Ishikawa (cell line): ENCODE measurements at regions not wholly inside any gene's neighbourhood (a gene's known extent, or its start where the extent isn't known, plus 50 kb on each side); places are given as distances from the start of the nearest gene placed in this dataset.

ENCODE experiments used
- CEBPB ChIP-seq: IDR thresholded peaks from 2 replicates; pipeline ENCODE4 v1.6.1; 2012
- CREB1 ChIP-seq: IDR thresholded peaks from 2 replicates; pipeline ENCODE4 v1.6.1; 2012; ENCODE audit warnings: low read depth
- EGR1 ChIP-seq: IDR thresholded peaks from 2 replicates; pipeline ENCODE4 v1.6.1; 2012
- EP300 ChIP-seq: IDR thresholded peaks from 2 replicates; pipeline ENCODE4 v1.6.1; 2012; ENCODE audit warnings: borderline replicate concordance
- FOXM1 ChIP-seq: IDR thresholded peaks from 2 replicates; pipeline ENCODE4 v1.6.1; 2012; ENCODE audit warnings: low read depth, borderline replicate concordance
- NFIC ChIP-seq: IDR thresholded peaks from 2 replicates; pipeline ENCODE4 v1.6.1; 2012
- RAD21 ChIP-seq: IDR thresholded peaks from 2 replicates; pipeline ENCODE4 v1.6.1; 2012; ENCODE audit warnings: low read depth
- TAF1 ChIP-seq: IDR thresholded peaks from 2 replicates; pipeline ENCODE4 v1.6.1; 2012; ENCODE audit warnings: low read depth, mild to moderate bottlenecking
- TCF12 ChIP-seq: IDR thresholded peaks from 2 replicates; pipeline ENCODE4 v1.6.1; 2012; ENCODE audit warnings: low read depth
- TEAD4 ChIP-seq: IDR thresholded peaks from 2 replicates; pipeline ENCODE4 v1.6.1; 2012
- YY1 ChIP-seq: IDR thresholded peaks from 2 replicates; pipeline ENCODE4 v1.6.1; 2012; ENCODE audit warnings: low read depth
- ZBTB7A ChIP-seq: IDR thresholded peaks from 2 replicates; pipeline ENCODE4 v1.6.1; 2012; ENCODE audit warnings: low read depth
- TF ChIP-seq, protein P1 (sequence below): IDR thresholded peaks from 2 replicates; pipeline ENCODE4 v1.6.1; 2012
- TF ChIP-seq, protein P2 (sequence below): IDR thresholded peaks from 2 replicates; pipeline ENCODE4 v1.6.1; 2012
- TF ChIP-seq, protein P3 (sequence below): IDR thresholded peaks from 2 replicates; pipeline ENCODE4 v1.6.1; 2012; ENCODE audit warnings: low read depth, mild to moderate bottlenecking

DNA sequence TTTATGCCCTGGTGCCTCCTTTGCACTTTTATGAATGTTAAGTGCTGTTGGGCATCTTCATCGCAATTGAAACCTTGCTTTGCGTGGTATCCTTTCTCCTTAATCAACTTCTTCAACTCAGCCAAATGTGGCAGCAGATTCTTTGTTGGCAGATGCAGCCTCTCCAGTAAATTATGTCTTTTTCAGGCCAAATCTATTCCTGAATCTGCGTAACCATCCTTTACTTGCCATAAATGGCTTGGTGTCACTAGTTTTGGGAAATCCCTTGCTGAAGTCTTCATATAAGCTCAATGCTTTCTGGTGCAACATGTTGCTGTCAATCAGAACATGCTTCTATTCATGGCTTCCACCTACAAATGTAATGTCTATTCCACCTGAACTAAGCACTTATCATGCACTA is 457.5 kb downstream of the FGF13 start:
- TF ChIP-seq CREB1, result no peak
- no peak for TF ChIP-seq YY1
- no peak for TF ChIP-seq ZBTB7A
- TF ChIP-seq, protein P1, sequence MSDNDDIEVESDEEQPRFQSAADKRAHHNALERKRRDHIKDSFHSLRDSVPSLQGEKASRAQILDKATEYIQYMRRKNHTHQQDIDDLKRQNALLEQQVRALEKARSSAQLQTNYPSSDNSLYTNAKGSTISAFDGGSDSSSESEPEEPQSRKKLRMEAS, result no peak
- TF ChIP-seq TEAD4, result no peak
- TF ChIP-seq, protein P2, sequence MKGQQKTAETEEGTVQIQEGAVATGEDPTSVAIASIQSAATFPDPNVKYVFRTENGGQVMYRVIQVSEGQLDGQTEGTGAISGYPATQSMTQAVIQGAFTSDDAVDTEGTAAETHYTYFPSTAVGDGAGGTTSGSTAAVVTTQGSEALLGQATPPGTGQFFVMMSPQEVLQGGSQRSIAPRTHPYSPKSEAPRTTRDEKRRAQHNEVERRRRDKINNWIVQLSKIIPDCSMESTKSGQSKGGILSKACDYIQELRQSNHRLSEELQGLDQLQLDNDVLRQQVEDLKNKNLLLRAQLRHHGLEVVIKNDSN, result no peak
- TF ChIP-seq EP300, result no peak
- TF ChIP-seq NFIC, result no peak
- TF ChIP-seq FOXM1, result no peak
- no peak for TF ChIP-seq TAF1
- no peak for TF ChIP-seq CEBPB
- TF ChIP-seq RAD21, result no peak
- no peak for TF ChIP-seq EGR1
- TF ChIP-seq, protein P3, sequence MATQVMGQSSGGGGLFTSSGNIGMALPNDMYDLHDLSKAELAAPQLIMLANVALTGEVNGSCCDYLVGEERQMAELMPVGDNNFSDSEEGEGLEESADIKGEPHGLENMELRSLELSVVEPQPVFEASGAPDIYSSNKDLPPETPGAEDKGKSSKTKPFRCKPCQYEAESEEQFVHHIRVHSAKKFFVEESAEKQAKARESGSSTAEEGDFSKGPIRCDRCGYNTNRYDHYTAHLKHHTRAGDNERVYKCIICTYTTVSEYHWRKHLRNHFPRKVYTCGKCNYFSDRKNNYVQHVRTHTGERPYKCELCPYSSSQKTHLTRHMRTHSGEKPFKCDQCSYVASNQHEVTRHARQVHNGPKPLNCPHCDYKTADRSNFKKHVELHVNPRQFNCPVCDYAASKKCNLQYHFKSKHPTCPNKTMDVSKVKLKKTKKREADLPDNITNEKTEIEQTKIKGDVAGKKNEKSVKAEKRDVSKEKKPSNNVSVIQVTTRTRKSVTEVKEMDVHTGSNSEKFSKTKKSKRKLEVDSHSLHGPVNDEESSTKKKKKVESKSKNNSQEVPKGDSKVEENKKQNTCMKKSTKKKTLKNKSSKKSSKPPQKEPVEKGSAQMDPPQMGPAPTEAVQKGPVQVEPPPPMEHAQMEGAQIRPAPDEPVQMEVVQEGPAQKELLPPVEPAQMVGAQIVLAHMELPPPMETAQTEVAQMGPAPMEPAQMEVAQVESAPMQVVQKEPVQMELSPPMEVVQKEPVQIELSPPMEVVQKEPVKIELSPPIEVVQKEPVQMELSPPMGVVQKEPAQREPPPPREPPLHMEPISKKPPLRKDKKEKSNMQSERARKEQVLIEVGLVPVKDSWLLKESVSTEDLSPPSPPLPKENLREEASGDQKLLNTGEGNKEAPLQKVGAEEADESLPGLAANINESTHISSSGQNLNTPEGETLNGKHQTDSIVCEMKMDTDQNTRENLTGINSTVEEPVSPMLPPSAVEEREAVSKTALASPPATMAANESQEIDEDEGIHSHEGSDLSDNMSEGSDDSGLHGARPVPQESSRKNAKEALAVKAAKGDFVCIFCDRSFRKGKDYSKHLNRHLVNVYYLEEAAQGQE, result no peak
- TF ChIP-seq TCF12, result no peak

DNA sequence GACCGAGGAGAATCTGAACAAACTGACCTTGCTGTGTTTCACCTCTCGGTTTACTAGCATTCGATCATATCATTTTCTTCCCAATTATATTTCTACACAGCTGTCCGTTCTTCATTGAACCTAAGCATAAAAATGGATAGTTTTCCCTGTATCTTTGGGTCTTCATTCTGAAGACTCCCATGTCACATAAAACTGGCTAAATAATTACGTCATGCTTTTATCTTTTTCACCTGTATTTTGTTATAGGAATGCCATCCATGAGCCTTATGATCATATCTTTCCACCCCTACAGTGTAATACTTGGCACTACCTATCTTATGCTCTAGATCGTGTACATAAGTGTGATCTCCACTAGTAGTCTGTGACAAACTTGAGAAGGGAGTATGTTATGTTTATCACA is 456.1 kb downstream of the FGF13 start:
- no peak for TF ChIP-seq EGR1
- no peak for TF ChIP-seq CREB1
- no peak for TF ChIP-seq CEBPB
- TF ChIP-seq RAD21, result no peak
- no peak for TF ChIP-seq TCF12
- TF ChIP-seq YY1, result no peak
- TF ChIP-seq TEAD4, result no peak
- TF ChIP-seq ZBTB7A, result no peak
- TF ChIP-seq, protein P1, result no peak
- TF ChIP-seq EP300, result no peak
- TF ChIP-seq, protein P2, result no peak
- TF ChIP-seq FOXM1, result no peak
- TF ChIP-seq NFIC, result no peak
- TF ChIP-seq, protein P3, result no peak
- TF ChIP-seq TAF1, result no peak

DNA sequence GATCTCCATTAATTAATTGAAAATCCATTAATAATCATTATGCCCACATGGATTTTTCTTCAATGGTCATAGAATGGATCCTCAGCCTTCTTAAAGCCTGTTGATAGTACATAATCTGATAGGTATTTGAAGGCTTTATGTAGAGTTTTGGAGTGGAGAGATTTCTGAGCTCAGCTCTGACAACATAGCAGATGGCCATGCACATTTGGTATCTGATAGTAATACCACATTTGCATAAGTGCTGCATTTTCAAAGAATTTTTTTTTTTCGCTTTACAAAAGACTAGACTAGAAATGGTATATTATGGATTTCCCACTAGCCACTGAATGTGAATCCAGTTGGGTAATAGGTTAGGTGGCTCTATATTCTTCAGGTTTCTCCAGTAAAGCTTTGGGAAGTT is 440.6 kb downstream of the FGF13 start:
- TF ChIP-seq, protein P2, result no peak
- no peak for TF ChIP-seq RAD21
- no peak for TF ChIP-seq TAF1
- TF ChIP-seq TCF12, result no peak
- no peak for TF ChIP-seq CREB1
- TF ChIP-seq TEAD4, result no peak
- TF ChIP-seq EP300, result no peak

DNA sequence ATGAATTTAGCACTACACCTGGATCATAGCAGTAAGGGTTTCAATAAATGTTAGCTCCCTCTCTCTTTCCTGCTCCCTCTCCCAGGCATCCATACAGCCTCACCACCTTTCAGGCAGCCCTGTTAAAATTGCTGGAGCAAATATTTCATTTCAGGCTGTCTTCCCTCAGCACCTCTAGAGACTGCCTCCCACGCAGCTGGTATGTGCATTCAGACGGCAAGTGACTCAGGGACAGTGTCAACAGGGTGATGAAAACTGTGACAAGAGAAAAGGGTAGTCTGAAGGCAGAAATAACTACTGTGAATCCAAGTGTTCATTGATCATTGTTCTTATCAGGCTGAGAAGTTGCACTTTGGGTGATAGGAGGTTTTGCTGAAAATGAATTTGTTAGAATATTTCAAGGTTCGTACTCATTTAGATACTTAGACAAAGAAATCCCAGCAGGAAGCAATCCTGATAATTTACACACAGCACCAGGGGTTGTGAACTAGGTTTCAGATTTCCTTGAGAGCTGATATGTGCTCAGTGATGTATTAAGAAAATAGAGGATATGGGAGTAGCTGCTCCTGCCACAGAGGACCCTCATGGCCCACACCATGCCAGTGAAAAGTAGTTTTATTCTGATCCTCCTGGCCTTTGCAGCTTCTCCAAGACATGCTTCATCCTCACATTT is 424.2 kb downstream of the FGF13 start:
- no peak for TF ChIP-seq TCF12
- TF ChIP-seq, protein P3, result no peak
- no peak for TF ChIP-seq FOXM1
- TF ChIP-seq, protein P1, result no peak
- no peak for TF ChIP-seq EGR1
- no peak for TF ChIP-seq CREB1
- TF ChIP-seq, protein P2, result no peak
- no peak for TF ChIP-seq RAD21
- TF ChIP-seq NFIC, result no peak
- TF ChIP-seq CEBPB, result no peak
- no peak for TF ChIP-seq TAF1
